HAP-1 (cell line): ENCODE measurements at regions not wholly inside any gene's neighbourhood (a gene's known extent, or its start where the extent isn't known, plus 50 kb on each side); places are given as distances from the start of the nearest gene placed in this dataset.
"Not testable (repeated sequence)": the region's sequence is repeated elsewhere in the genome, so short reads cannot be mapped to it uniquely, and the experiment has no call there.

ENCODE experiments used
- DNase-seq, 2 experiments: peaks; one replicate each; pipeline ENCODE4 v3.0.0-alpha.2; 2016 to 2020; ENCODE audit warnings: low spot score in 2 of 2
- H3K27me3 ChIP-seq: fragments of 250-450 bp; sonication (Bioruptor Pico); 2 replicates; pipeline ENCODE4 v1.5.1; 2020; ENCODE audit warnings: low read depth, mild to moderate bottlenecking, moderate library complexity
- H3K36me3 ChIP-seq: fragments of 250-450 bp; sonication (Bioruptor Pico); replicated peaks from 2 replicates; pipeline ENCODE4 v1.5.1; 2020; ENCODE audit warnings: mild to moderate bottlenecking
- H3K4me1 ChIP-seq: fragments of 250-450 bp; sonication (Bioruptor Pico); 2 replicates; pipeline ENCODE4 v1.5.1; 2020; ENCODE audit warnings: mild to moderate bottlenecking
- H3K4me3 ChIP-seq: fragments of 250-450 bp; sonication (Bioruptor Pico); 2 replicates; pipeline ENCODE4 v1.5.1; 2020; ENCODE audit warnings: mild to moderate bottlenecking, moderate library complexity
- H3K9me3 ChIP-seq: fragments of 250-450 bp; sonication (Bioruptor Pico); 2 replicates; pipeline ENCODE4 v1.5.1; 2020; ENCODE audit warnings: mild to moderate bottlenecking, moderate library complexity
- in situ Hi-C: fragments of 300-500 bp; cut with MboI; formaldehyde crosslinking; loops from 3 replicates; pipeline ENCODE4 v1.14.3; 2020; ENCODE audit warnings: low sequenced_read_pairs, inconsistent platforms, mixed read lengths

DNA sequence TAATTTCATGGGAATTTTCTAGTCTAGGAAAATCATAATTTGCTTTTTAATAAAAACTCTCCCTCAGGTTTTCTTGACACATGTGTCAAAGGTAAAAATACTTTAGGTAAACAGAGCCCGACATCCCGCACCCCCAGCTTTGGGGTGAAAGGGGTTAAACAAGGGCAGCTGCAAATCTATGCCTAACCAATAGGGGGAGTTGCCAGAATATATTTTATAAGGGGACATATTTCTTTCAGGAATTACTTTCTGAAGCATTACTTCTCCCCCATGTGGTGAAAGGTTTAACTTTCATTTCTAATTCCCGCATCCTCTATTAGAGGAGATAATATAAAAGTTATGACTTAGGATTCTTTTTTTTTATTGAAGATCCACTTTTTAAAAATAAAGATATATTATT, 53.9 kb upstream of the HEPH start:
- peak; percentile 4 to 8 for DNase-seq
- in situ Hi-C loops = no loop called here

GRCh38 chrX:66107860-66108259, 56.2 kb upstream of the HEPH start:
- H3K36me3 ChIP-seq, DNase-seq, H3K4me1 ChIP-seq, H3K27me3 ChIP-seq, H3K4me3 ChIP-seq, H3K9me3 ChIP-seq, in situ Hi-C loops: not testable (repeated sequence)

More for the DNA sequence above, 53.9 kb upstream of the HEPH start:
- H3K27me3 ChIP-seq = no peaks in the 10 kb centered on the region
- no peaks in the 10 kb centered on the region for H3K36me3 ChIP-seq
- H3K4me3 ChIP-seq = no peak overlapping the region
- H3K9me3 ChIP-seq = no peaks in the 10 kb centered on the region
- H3K4me1 ChIP-seq = no peaks in the 10 kb centered on the region

DNA sequence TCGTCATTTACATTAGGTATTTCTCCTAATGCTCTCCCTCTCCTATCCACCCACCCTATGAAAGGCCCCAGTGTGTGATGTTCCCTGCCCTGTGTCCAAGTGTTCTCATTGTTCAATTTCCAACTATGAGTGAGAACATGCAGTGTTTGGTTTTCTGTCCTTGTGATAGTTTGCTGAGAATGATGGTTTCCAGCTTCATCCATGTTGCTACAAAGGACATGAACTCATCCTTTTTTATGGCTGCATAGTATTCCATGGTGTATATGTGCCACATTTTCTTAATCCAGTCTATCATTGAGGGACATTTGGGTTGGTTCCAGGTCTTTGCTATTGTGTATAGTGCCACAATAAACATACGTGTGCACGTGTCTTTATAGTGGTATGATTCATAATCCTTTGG, 61.6 kb upstream of the HEPH start:
- H3K36me3 ChIP-seq, H3K9me3 ChIP-seq, H3K27me3 ChIP-seq, in situ Hi-C loops, DNase-seq, H3K4me1 ChIP-seq, H3K4me3 ChIP-seq: not testable (repeated sequence)

DNA sequence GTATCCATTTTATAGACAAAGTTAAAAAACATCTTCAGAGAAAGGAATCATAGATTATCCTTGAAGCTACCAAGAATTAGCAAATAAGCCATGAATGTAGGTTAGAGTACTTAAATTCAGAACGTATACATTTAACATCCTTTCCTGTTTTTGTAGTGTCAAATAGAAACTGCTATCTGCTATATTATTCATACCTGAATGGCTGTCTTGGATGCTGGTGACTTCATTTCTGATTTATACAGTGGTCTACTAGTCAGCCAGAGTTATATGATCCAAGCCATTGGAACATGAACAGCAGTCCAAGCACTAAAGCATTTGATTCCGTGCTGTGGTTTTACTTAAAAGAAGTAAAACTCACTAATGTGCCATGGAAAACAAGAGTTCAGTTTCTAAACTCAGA, 58.3 kb upstream of the VSIG4 start:
- in situ Hi-C loops = no loop called here
- H3K9me3 ChIP-seq = no peaks in the 10 kb centered on the region
- no peaks in the 10 kb centered on the region for H3K36me3 ChIP-seq
- H3K4me1 ChIP-seq = no peaks in the 10 kb centered on the region
- no peak for DNase-seq
- no peaks in the 10 kb centered on the region for H3K27me3 ChIP-seq
- H3K4me3 ChIP-seq = no peak overlapping the region

GRCh38 chrX:66096987-66097386, 57.1 kb upstream of the VSIG4 start:
- H3K27me3 ChIP-seq, H3K4me1 ChIP-seq, H3K4me3 ChIP-seq, in situ Hi-C loops, H3K9me3 ChIP-seq, H3K36me3 ChIP-seq, DNase-seq: not testable (repeated sequence)

GRCh38 chrX:66090004-66090403, 50.1 kb upstream of the VSIG4 start:
- DNase-seq, H3K4me1 ChIP-seq, H3K36me3 ChIP-seq, H3K4me3 ChIP-seq, H3K27me3 ChIP-seq, in situ Hi-C loops, H3K9me3 ChIP-seq: not testable (repeated sequence)
